Fibroblast of mammary gland (primary cell): ENCODE measurements at regions not wholly inside any gene's neighbourhood (a gene's known extent, or its start where the extent isn't known, plus 50 kb on each side); places are given as distances from the start of the nearest gene placed in this dataset.
A peak's percentile ranks its signal among the peaks of the same experiment; 100 is the strongest.
"Not testable (repeated sequence)": the region's sequence is repeated elsewhere in the genome, so short reads cannot be mapped to it uniquely, and the experiment has no call there.

Experiments used
- DNase-seq: peaks from one replicate; pipeline ENCODE4 v3.0.0-alpha.2; 2010; ENCODE audit warnings: low read depth
- H3K4me3 ChIP-seq: 2 replicates; pipeline ENCODE4 v1.5.1; 2011; ENCODE audit warnings: low read depth, mild to moderate bottlenecking, low read length, moderate library complexity; ENCODE audit not compliant: control insufficient read depth
- CTCF ChIP-seq: conservative IDR thresholded peaks from 2 replicates; pipeline ENCODE4 v1.5.1; 2011; ENCODE audit warnings: low read depth, low read length, inconsistent platforms; ENCODE audit not compliant: control insufficient read depth, insufficient read depth

GRCh38 chr9:81827616-81828296 is 100.5 kb upstream of the SPATA31D4 start:
- no peak for DNase-seq
- H3K4me3 ChIP-seq = no peak overlapping the region
- TF ChIP-seq CTCF = no peak

GRCh38 chr9:81829195-81829882 is 98.9 kb upstream of the SPATA31D4 start:
- no peak for TF ChIP-seq CTCF
- no peak for DNase-seq
- no peak overlapping the region for H3K4me3 ChIP-seq

GRCh38 chr9:81830431-81830830 is 97.8 kb upstream of the SPATA31D4 start:
- not testable (repeated sequence) for H3K4me3 ChIP-seq, DNase-seq

- no peak for DNase-seq
- no peak for TF ChIP-seq CTCF
- no peak overlapping the region for H3K4me3 ChIP-seq
These were observed 95.5 kb upstream of the SPATA31D4 start for GRCh38 chr9:81832571-81833285.

GRCh38 chr9:81833563-81834345 is 94.5 kb upstream of the SPATA31D4 start:
- DNase-seq = peak; percentile 23
- H3K4me3 ChIP-seq = no peak overlapping the region
- TF ChIP-seq CTCF = no peak

- no peak for TF ChIP-seq CTCF
- no peak overlapping the region for H3K4me3 ChIP-seq
- DNase-seq = no peak
These were observed 86.9 kb upstream of the SPATA31D4 start for GRCh38 chr9:81841333-81841732.
